HepG2 (cell line): ENCODE measurements at regions not wholly inside any gene's neighbourhood (a gene's known extent, or its start where the extent isn't known, plus 50 kb on each side); places are given as distances from the start of the nearest gene placed in this dataset.

Experiments used
- ATAC-seq: fragments of 200-7000 bp; cut with Tn5 transposase; 3 replicates; pipeline ENCODE4 v1.9.1; 2020; ENCODE audit warnings: mild to moderate bottlenecking, moderate library complexity
- BruUV-seq: library from RNA; stranded (reverse); fragments of 400-500 nt; replicated peaks from 2 replicates; lab custom pipeline; 2021; lab: Mats Ljungman, UMichigan
- CTCF ChIA-PET: fragments of 300-600 bp; formaldehyde crosslinking; extraction: SDS; loops from one replicate; lab custom pipeline; 2021; ENCODE audit warnings: low total read pairs, inconsistent platforms, low intra/inter-chr PET ratio; lab: Yijun Ruan, JAX
- POLR2A ChIA-PET: fragments of 350-600 bp; sonication (Branson Sonifier 250); formaldehyde crosslinking; loops from one replicate; lab custom pipeline; 2020; ENCODE audit warnings: antibody characterized with exemption, inconsistent platforms; lab: Yijun Ruan, JAX
- DNase-seq: peaks from one replicate; pipeline ENCODE4 v3.0.0-alpha.2; 2015; ENCODE audit warnings: low spot score
- FAIRE-seq: peaks from 3 replicates; lab custom pipeline; 2011; peaks lifted over from hg19 to GRCh38; lab: Jason Lieb, UNC
- H2AFZ ChIP-seq: one replicate; pipeline ENCODE4 v1.6.1; 2011; ENCODE audit warnings: low read length, inconsistent platforms
- H3K27ac ChIP-seq: fragments of 300-600 bp; 3 replicates; pipeline ENCODE4 v1.8.0; 2011; ENCODE audit warnings: mixed run types, mild to moderate bottlenecking, mixed read lengths, low read length, inconsistent platforms; ENCODE audit not compliant: insufficient read depth; ENCODE audit errors: extremely low read length
- H3K27me3 ChIP-seq, 2 experiments: fragments of 200-600 bp in 1 of 2; 2 replicates in 1 of 2; 3 replicates in 1 of 2; pipeline versions ENCODE4 v1.6.0 to v1.8.0; 2011; ENCODE audit warnings: low read length in 2 of 2, mild to moderate bottlenecking in 2 of 2, moderate library complexity in 2 of 2, inconsistent platforms in 1 of 2; ENCODE audit not compliant: insufficient read depth in 2 of 2, control insufficient read depth in 1 of 2
- H3K36me3 ChIP-seq, 2 experiments: fragments of 200-600 bp in 1 of 2; replicated peaks in 1 of 2; 2 replicates in 1 of 2; 3 replicates in 1 of 2; pipeline versions ENCODE4 v1.5.1 to v1.8.0; 2011; ENCODE audit warnings: low read length in 2 of 2, inconsistent platforms in 1 of 2; ENCODE audit not compliant: insufficient read depth in 2 of 2, control insufficient read depth in 1 of 2
- H3K4me1 ChIP-seq: 2 replicates; pipeline ENCODE4 v1.5.1; 2012; ENCODE audit warnings: low read length, inconsistent platforms; ENCODE audit not compliant: insufficient read depth
- H3K4me2 ChIP-seq: 2 replicates; pipeline ENCODE4 v1.6.0; 2011; ENCODE audit warnings: low read depth, low read length, inconsistent platforms
- H3K4me3 ChIP-seq, 3 experiments: fragments of 200-600 bp in 1 of 3; sonication (generic), shearing (Covaris generic) in 1 of 3; replicated peaks in 1 of 3; 2 replicates each; pipeline ENCODE4 v1.5.1; 2011 to 2016; ENCODE audit warnings: low read length in 3 of 3, inconsistent platforms in 2 of 3, low read depth in 2 of 3, mild to moderate bottlenecking in 2 of 3, control low read depth in 1 of 3, mixed read lengths in 1 of 3; ENCODE audit not compliant: insufficient read depth in 1 of 3
- H3K79me2 ChIP-seq: one replicate; pipeline ENCODE4 v1.6.1; 2011; ENCODE audit warnings: low read length, inconsistent platforms; ENCODE audit not compliant: insufficient read depth
- H3K9ac ChIP-seq: 2 replicates; pipeline ENCODE4 v1.6.0; 2011; ENCODE audit warnings: mild to moderate bottlenecking, low read depth, low read length, inconsistent platforms; ENCODE audit not compliant: insufficient read depth
- H3K9me3 ChIP-seq: 2 replicates; pipeline ENCODE4 v1.5.1; 2012; ENCODE audit warnings: mild to moderate bottlenecking, low read length
- H4K20me1 ChIP-seq: 2 replicates; pipeline ENCODE4 v1.6.0; 2011; ENCODE audit warnings: inconsistent platforms, mild to moderate bottlenecking, low read length, moderate library complexity; ENCODE audit not compliant: insufficient read depth
- ARID4A ChIP-seq: sonication (generic); formaldehyde crosslinking; IDR thresholded peaks from 2 replicates; pipeline ENCODE4 v1.5.0; 2020; ENCODE audit warnings: mild to moderate bottlenecking, missing genetic modification reagents, borderline replicate concordance
- FUBP1 ChIP-seq: sonication (generic); formaldehyde crosslinking; IDR thresholded peaks from 2 replicates; pipeline ENCODE4 v1.5.1; 2020; ENCODE audit warnings: missing genetic modification reagents, mild to moderate bottlenecking, borderline replicate concordance
- HOXA3 ChIP-seq: sonication (generic); formaldehyde crosslinking; IDR thresholded peaks from 2 replicates; pipeline ENCODE4 v1.5.0; 2020; ENCODE audit warnings: missing genetic modification reagents
- NFE2L2 ChIP-seq: fragments of 150-350 bp; IDR thresholded peaks from 2 replicates; pipeline ENCODE4 v1.6.1; 2014; ENCODE audit warnings: low read length
- PITX1 ChIP-seq: sonication (generic); formaldehyde crosslinking; IDR thresholded peaks from 2 replicates; pipeline ENCODE4 v1.5.1; 2020; ENCODE audit warnings: mild to moderate bottlenecking, missing genetic modification reagents
- SATB2 ChIP-seq: sonication (generic); formaldehyde crosslinking; IDR thresholded peaks from 2 replicates; pipeline ENCODE4 v1.5.0; 2020; ENCODE audit warnings: missing genetic modification reagents
- SIX4 ChIP-seq: sonication (generic); formaldehyde crosslinking; IDR thresholded peaks from 2 replicates; pipeline ENCODE4 v1.4.0; 2020; ENCODE audit warnings: missing genetic modification reagents
- SNAI1 ChIP-seq: sonication (generic); formaldehyde crosslinking; IDR thresholded peaks from 2 replicates; pipeline ENCODE4 v1.5.0; 2020; ENCODE audit warnings: mild to moderate bottlenecking, missing genetic modification reagents, borderline replicate concordance
- TBX2 ChIP-seq: sonication (generic); formaldehyde crosslinking; IDR thresholded peaks from 2 replicates; pipeline ENCODE4 v1.5.0; 2020; ENCODE audit warnings: missing genetic modification reagents, mild to moderate bottlenecking, borderline replicate concordance
- ZNF160 ChIP-seq: sonication (generic); formaldehyde crosslinking; IDR thresholded peaks from 2 replicates; pipeline ENCODE4 v1.8.0; 2022; ENCODE audit warnings: mild to moderate bottlenecking, inconsistent platforms, missing genetic modification reagents
- ZNF275 ChIP-seq: sonication (generic); formaldehyde crosslinking; IDR thresholded peaks from 2 replicates; pipeline ENCODE4 v1.8.0; 2022; ENCODE audit warnings: missing genetic modification reagents, mild to moderate bottlenecking, inconsistent platforms, borderline replicate concordance
- ZNF563 ChIP-seq: sonication (generic); formaldehyde crosslinking; IDR thresholded peaks from 2 replicates; pipeline ENCODE4 v1.8.0; 2022; ENCODE audit warnings: mild to moderate bottlenecking, moderate library complexity, missing genetic modification reagents
- ZNF766 ChIP-seq: sonication (generic); formaldehyde crosslinking; IDR thresholded peaks from 2 replicates; pipeline ENCODE4 v1.5.0; 2020; ENCODE audit warnings: missing genetic modification reagents, borderline replicate concordance
- WGBS: methylation state at CpG from one replicate; pipeline ENCODE4 v1.1.6; 2017; ENCODE audit warnings: low lambda C conversion rate; 5-methylcytosine and 5-hydroxymethylcytosine counted together
- in situ Hi-C: cut with HindIII; loops from 2 replicates; pipeline ENCODE4 v1.10.0; 2017; ENCODE audit warnings: low pct_unique_long_range_greater_than_20kb; ENCODE audit not compliant: extremely low pct_ligation_motif_present
- intact Hi-C: fragments of 100-400 bp; cut with micrococcal nuclease; formaldehyde crosslinking; loops from one replicate; pipeline ENCODE4 v1.10.0; 2022; ENCODE audit not compliant: unreplicated experiment
- TF ChIP-seq, protein P1 (sequence below): sonication (generic); formaldehyde crosslinking; IDR thresholded peaks from 2 replicates; pipeline ENCODE4 v1.4.0; 2020; ENCODE audit warnings: missing genetic modification reagents, mild to moderate bottlenecking, borderline replicate concordance

DNA sequence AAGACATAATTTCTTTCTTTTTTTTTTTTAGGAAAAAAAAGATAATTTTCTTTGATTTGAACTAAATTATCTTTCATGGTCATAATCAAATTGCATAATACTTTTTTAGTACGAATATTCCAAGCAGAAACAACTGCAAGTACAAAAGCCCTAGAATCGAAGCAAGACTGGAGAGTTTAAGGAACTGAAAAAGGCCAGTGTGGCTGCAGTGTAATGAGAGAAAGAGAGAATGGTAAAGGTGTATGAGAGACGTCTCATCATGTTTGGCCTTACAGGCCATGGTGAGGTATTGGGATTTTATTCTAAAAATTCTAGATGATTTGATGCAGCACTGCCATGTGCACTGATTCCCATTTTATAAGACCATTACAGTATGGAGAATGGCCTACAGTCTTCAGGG lies 180.9 kb downstream of the SUCNR1 start (continued):
- TF ChIP-seq ARID4A (CRISPR knock-in tag): no peak
- no peak for TF ChIP-seq SNAI1 (CRISPR knock-in tag)
- TF ChIP-seq SIX4 (CRISPR knock-in tag): no peak

DNA sequence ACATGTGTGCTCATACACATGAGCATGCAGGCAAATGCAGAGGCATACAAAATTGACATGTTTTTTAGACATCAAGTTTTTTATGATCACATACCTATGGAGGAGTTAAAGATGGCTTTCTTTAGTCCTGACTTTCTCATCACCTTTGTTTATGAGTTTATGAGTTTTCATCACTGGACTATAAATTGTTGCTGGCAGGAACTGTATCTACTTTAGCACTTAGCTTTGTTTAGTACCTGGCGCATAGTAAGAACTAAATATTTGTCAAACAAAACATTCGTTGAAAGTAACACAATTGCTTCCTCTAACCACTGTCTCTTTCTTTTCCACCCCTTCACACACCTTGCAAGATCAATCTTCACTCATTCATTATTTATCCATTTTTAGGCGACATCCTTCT lies 182.6 kb downstream of the SUCNR1 start:
- BruUV-seq: no TSS peak
- intact Hi-C loops (no loop called here), in situ Hi-C loops (no loop called here)
- DNase-seq (no peak), FAIRE-seq (no peak), ATAC-seq (no peak)
- ChIA-PET CTCF (no interaction called here), POLR2A (no interaction called here)
- H3K27me3 ChIP-seq: no peaks in the 10 kb centered on the region
- no peak overlapping the region for H3K9ac ChIP-seq
- peaks cover 8% of the 10 kb centered on the region for H3K4me1 ChIP-seq
- TF ChIP-seq HOXA3: no peak
- TF ChIP-seq FUBP1 (CRISPR knock-in tag): no peak
- no peak for TF ChIP-seq NFE2L2
- TF ChIP-seq, protein P1, sequence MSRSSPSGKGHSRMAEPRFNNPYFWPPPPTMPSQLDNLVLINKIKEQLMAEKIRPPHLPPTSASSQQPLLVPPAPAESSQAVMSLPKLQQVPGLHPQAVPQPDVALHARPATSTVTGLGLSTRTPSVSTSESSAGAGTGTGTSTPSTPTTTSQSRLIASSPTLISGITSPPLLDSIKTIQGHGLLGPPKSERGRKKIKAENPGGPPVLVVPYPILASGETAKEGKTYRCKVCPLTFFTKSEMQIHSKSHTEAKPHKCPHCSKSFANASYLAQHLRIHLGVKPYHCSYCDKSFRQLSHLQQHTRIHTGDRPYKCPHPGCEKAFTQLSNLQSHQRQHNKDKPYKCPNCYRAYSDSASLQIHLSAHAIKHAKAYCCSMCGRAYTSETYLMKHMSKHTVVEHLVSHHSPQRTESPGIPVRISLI (CRISPR knock-in tag): no peak
- TF ChIP-seq SATB2 (CRISPR knock-in tag): no peak
- no peak for TF ChIP-seq ZNF766 (CRISPR knock-in tag)
- no peak for TF ChIP-seq ZNF275
- TF ChIP-seq ZNF563 (CRISPR knock-in tag): no peak
- TF ChIP-seq TBX2 (CRISPR knock-in tag): no peak
- TF ChIP-seq PITX1 (CRISPR knock-in tag): no peak
- TF ChIP-seq ZNF160: no peak
- H3K79me2 ChIP-seq: no peaks in the 10 kb centered on the region
- 46% methylated on average over 3 of the region's 3 CpGs for WGBS
- H3K4me2 ChIP-seq: no peak overlapping the region
- H4K20me1 ChIP-seq: no peaks in the 10 kb centered on the region
- no peak overlapping the region for H3K27ac ChIP-seq
- H3K36me3 ChIP-seq: no peaks in the 10 kb centered on the region
- H3K4me3 ChIP-seq: no peak overlapping the region
- no peak overlapping the region for H2AFZ ChIP-seq
- no peaks in the 10 kb centered on the region for H3K9me3 ChIP-seq
